ENCODE measurements at regions not wholly inside any gene's neighbourhood (a gene's known extent, or its start where the extent isn't known, plus 50 kb on each side); places are given as distances from the start of the nearest gene placed in this dataset.

- H3K9me3 ChIP-seq (ENCODE audit: control insufficient read depth in 2 of 3, insufficient read depth in 1 of 3, low read length in 3 of 3), result no peaks in the 10 kb centered on the region
- FAIRE-seq (no peak), DNase-seq (no peak)
- intact Hi-C loops (cut with DNase I), result no loop called here
- peak overlapping the region in 1 of 3 donors; percentile 35 for H3K4me3 ChIP-seq (ENCODE audit: low read length in 3 of 3)
- H3K36me3 ChIP-seq (ENCODE audit: control insufficient read depth in 2 of 3, insufficient read depth in 3 of 3, low read length in 3 of 3), result no peaks in the 10 kb centered on the region
- no peaks in the 10 kb centered on the region for H3K4me1 ChIP-seq (ENCODE audit: control insufficient read depth in 2 of 3, insufficient read depth in 2 of 3, low read depth in 1 of 3, low read length in 3 of 3)
- no peak for TF ChIP-seq CTCF (IDR thresholded peaks at IDR 0.05; ENCODE audit: borderline replicate concordance, extremely low read depth, insufficient read depth)
- H3K27me3 ChIP-seq (ENCODE audit: control insufficient read depth, insufficient read depth, low read length), result no peaks in the 10 kb centered on the region
- H3K9ac ChIP-seq (ENCODE audit: low read length in 3 of 3), result no peak overlapping the region
- peak overlapping the region in 1 of 2 donors; percentile 3 for H3K27ac ChIP-seq (ENCODE audit: low read depth in 2 of 2, low read length in 2 of 2)
Observed at GRCh38 chr18:44589693-44590355, 90.9 kb upstream of the SETBP1 start.

- DNase-seq (no peak), FAIRE-seq (no peak)
- H3K27ac ChIP-seq (ENCODE audit: low read depth in 2 of 2, low read length in 2 of 2), result no peak overlapping the region
- no peaks in the 10 kb centered on the region for H3K4me1 ChIP-seq (ENCODE audit: control insufficient read depth in 2 of 3, insufficient read depth in 2 of 3, low read depth in 1 of 3, low read length in 3 of 3)
- no peaks in the 10 kb centered on the region for H3K27me3 ChIP-seq (ENCODE audit: control insufficient read depth, insufficient read depth, low read length)
- no peak overlapping the region for H3K4me3 ChIP-seq (ENCODE audit: low read length in 3 of 3)
- no peaks in the 10 kb centered on the region for H3K36me3 ChIP-seq (ENCODE audit: control insufficient read depth in 2 of 3, insufficient read depth in 3 of 3, low read length in 3 of 3)
- no peak for TF ChIP-seq CTCF (IDR thresholded peaks at IDR 0.05; ENCODE audit: borderline replicate concordance, extremely low read depth, insufficient read depth)
- intact Hi-C loops (cut with DNase I), result no loop called here
- no peak overlapping the region for H3K9ac ChIP-seq (ENCODE audit: low read length in 3 of 3)
- no peaks in the 10 kb centered on the region for H3K9me3 ChIP-seq (ENCODE audit: control insufficient read depth in 2 of 3, insufficient read depth in 1 of 3, low read length in 3 of 3)
Observed at GRCh38 chr18:44590956-44591670, 89.6 kb upstream of the SETBP1 start.

- TF ChIP-seq CTCF (IDR thresholded peaks at IDR 0.05; ENCODE audit: borderline replicate concordance, extremely low read depth, insufficient read depth), result no peak
- DNase-seq (no peak), FAIRE-seq (no peak)
- H3K4me3 ChIP-seq (ENCODE audit: low read length in 3 of 3), result no peak overlapping the region
- no peak overlapping the region for H3K9ac ChIP-seq (ENCODE audit: low read length in 3 of 3)
- H3K27me3 ChIP-seq (ENCODE audit: control insufficient read depth, insufficient read depth, low read length), result no peaks in the 10 kb centered on the region
- H3K9me3 ChIP-seq (ENCODE audit: control insufficient read depth in 2 of 3, insufficient read depth in 1 of 3, low read length in 3 of 3), result no peaks in the 10 kb centered on the region
- no peak overlapping the region for H3K27ac ChIP-seq (ENCODE audit: low read depth in 2 of 2, low read length in 2 of 2)
- no peaks in the 10 kb centered on the region for H3K36me3 ChIP-seq (ENCODE audit: control insufficient read depth in 2 of 3, insufficient read depth in 3 of 3, low read length in 3 of 3)
- intact Hi-C loops (cut with DNase I), result no loop called here
- no peaks in the 10 kb centered on the region for H3K4me1 ChIP-seq (ENCODE audit: control insufficient read depth in 2 of 3, insufficient read depth in 2 of 3, low read depth in 1 of 3, low read length in 3 of 3)
Observed at GRCh38 chr18:44592639-44593038, 88.0 kb upstream of the SETBP1 start.

Measured in kidney (tissue), 13 donors.